Keratinocyte (primary cell): ENCODE measurements at regions not wholly inside any gene's neighbourhood (a gene's known extent, or its start where the extent isn't known, plus 50 kb on each side); places are given as distances from the start of the nearest gene placed in this dataset.

Experiments
- EZH2 ChIP-seq: IDR thresholded peaks from one replicate; pipeline ENCODE4 v1.6.1; 2012; ENCODE audit warnings: inconsistent platforms, mild to moderate bottlenecking, low read length, moderate library complexity
- TF ChIP-seq, protein P1 (sequence below), 3 experiments: IDR thresholded peaks in 1 of 3; conservative IDR thresholded peaks in 1 of 3; optimal IDR thresholded peaks in 1 of 3; 2 replicates in 2 of 3; 3 replicates in 1 of 3; pipeline versions ENCODE3 to v1.5.1; 2011; ENCODE audit warnings: low read length in 3 of 3, mild to moderate bottlenecking in 3 of 3, moderate library complexity in 2 of 3, control low read depth in 1 of 3, inconsistent platforms in 1 of 3; ENCODE audit not compliant: insufficient read depth in 2 of 3; ENCODE audit errors: extremely low read depth in 1 of 3

DNA sequence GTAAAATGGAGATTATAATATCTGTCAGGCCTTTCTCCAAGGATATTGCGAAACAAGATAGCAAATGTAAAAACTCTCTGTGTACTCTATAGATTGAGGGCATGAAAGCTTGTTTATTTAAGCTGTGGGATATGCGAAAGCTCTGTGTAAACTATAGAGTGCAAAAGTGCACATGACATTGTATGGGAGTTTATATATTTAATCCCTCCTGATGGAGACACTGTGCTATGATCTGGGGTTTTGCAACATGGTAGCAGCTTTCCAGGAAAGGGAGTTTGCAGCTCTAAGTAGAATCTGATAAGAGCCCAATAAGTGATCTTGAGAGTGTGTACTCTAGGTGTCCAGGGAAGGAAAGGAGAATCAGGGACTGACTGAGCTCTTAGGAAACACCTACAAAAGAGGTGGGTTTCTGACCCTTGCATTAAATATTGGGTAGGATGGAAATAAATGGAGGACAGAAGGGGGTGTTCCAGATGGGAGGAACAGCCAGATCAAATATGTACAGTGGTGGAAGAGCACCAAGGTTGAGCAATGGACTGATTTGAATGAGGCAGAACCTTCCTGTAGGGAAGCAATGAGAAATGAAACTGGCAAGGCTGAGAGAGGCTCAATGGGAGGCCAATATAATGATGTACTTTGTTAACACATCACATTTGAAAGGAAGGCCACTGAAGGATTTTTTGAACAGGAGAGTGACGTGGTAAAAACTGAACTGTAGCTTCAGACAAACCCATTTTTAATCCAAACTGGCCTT, 450.1 kb downstream of the GJA1 start:
- TF ChIP-seq EZH2 = no peak
- TF ChIP-seq, protein P1, sequence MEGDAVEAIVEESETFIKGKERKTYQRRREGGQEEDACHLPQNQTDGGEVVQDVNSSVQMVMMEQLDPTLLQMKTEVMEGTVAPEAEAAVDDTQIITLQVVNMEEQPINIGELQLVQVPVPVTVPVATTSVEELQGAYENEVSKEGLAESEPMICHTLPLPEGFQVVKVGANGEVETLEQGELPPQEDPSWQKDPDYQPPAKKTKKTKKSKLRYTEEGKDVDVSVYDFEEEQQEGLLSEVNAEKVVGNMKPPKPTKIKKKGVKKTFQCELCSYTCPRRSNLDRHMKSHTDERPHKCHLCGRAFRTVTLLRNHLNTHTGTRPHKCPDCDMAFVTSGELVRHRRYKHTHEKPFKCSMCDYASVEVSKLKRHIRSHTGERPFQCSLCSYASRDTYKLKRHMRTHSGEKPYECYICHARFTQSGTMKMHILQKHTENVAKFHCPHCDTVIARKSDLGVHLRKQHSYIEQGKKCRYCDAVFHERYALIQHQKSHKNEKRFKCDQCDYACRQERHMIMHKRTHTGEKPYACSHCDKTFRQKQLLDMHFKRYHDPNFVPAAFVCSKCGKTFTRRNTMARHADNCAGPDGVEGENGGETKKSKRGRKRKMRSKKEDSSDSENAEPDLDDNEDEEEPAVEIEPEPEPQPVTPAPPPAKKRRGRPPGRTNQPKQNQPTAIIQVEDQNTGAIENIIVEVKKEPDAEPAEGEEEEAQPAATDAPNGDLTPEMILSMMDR (optimal IDR thresholded peaks at IDR 0.05 in 1 of 3, IDR thresholded peaks at IDR 0.05 in 1 of 3, conservative IDR thresholded peaks at IDR 0.05 in 1 of 3; ENCODE audit: extremely low read depth in 1 of 3, insufficient read depth in 2 of 3, low read length in 3 of 3) = no peak
